ENCODE measurements at regions not wholly inside any gene's neighbourhood (a gene's known extent, or its start where the extent isn't known, plus 50 kb on each side); places are given as distances from the start of the nearest gene placed in this dataset.
"Not testable (repeated sequence)": the region's sequence is repeated elsewhere in the genome, so short reads cannot be mapped to it uniquely, and the experiment has no call there.

- intact Hi-C loops (cut with DNase I) = no loop called here
- Histone ChIP-seq H3K9me3 (no peaks in the 10 kb centered on the region), H3K27me3 (no peaks in the 10 kb centered on the region), H3K36me3 (no peaks in the 10 kb centered on the region), H3K4me3 (no peak overlapping the region), H3K4me1 (ENCODE audit: insufficient read depth) (no peaks in the 10 kb centered on the region), H3K27ac (no peak overlapping the region)
- no peak for DNase-seq
- WGBS, 3 donors = 91 to 100% (median 96%) methylated on average over 1 of the region's 1 CpG
- TF ChIP-seq POLR2A (IDR thresholded peaks at IDR 0.05) (no peak), EP300 (IDR thresholded peaks at IDR 0.05) (no peak), CTCF (IDR thresholded peaks at IDR 0.05) (no peak)
Observed at GRCh38 chr12:111117017-111117416, 196.6 kb upstream of the MYL2 start.

GRCh38 chr12:111113313-111113712, 192.9 kb upstream of the MYL2 start:
- H3K36me3 ChIP-seq; H3K27me3 ChIP-seq; H3K4me1 ChIP-seq (ENCODE audit: insufficient read depth); DNase-seq; H3K9me3 ChIP-seq; H3K27ac ChIP-seq; H3K4me3 ChIP-seq; intact Hi-C loops (cut with DNase I): not testable (repeated sequence)
- 80 to 85% (median 85%) methylated on average over 3 of the region's 3 CpGs for WGBS, 3 donors

GRCh38 chr12:111112311-111113098, 192.1 kb upstream of the MYL2 start:
- no peak overlapping the region for H3K27ac ChIP-seq

GRCh38 chr12:111111681-111112080, 191.3 kb upstream of the MYL2 start:
- WGBS, 3 donors = 25 to 26% (median 25%) methylated on average over 4 of the region's 4 CpGs

More at GRCh38 chr12:111112311-111113098, 192.1 kb upstream of the MYL2 start:
- 77 to 82% (median 81%) methylated on average over 14 of the region's 14 CpGs for WGBS, 3 donors
- no peak for DNase-seq
- no peaks in the 10 kb centered on the region for H3K4me1 ChIP-seq (ENCODE audit: insufficient read depth)
- TF ChIP-seq POLR2A (IDR thresholded peaks at IDR 0.05) (no peak), EP300 (IDR thresholded peaks at IDR 0.05) (no peak), CTCF (IDR thresholded peaks at IDR 0.05) (no peak)
- H3K36me3 ChIP-seq = no peaks in the 10 kb centered on the region
- intact Hi-C loops (cut with DNase I) = no loop called here
- H3K9me3 ChIP-seq = no peaks in the 10 kb centered on the region
- H3K27me3 ChIP-seq = no peaks in the 10 kb centered on the region
- H3K4me3 ChIP-seq = no peak overlapping the region

GRCh38 chr12:111110556-111110955, 190.2 kb upstream of the MYL2 start:
- no peaks in the 10 kb centered on the region for H3K36me3 ChIP-seq
- DNase-seq = no peak
- H3K4me1 ChIP-seq (ENCODE audit: insufficient read depth) = no peaks in the 10 kb centered on the region
- no peaks in the 10 kb centered on the region for H3K9me3 ChIP-seq
- no peak for TF ChIP-seq CTCF (IDR thresholded peaks at IDR 0.05)
- TF ChIP-seq EP300 (IDR thresholded peaks at IDR 0.05) = no peak
- TF ChIP-seq POLR2A (IDR thresholded peaks at IDR 0.05) = no peak
- no peak overlapping the region for H3K4me3 ChIP-seq
- WGBS, 3 donors = 65 to 71% (median 70%) methylated on average over 5 of the region's 5 CpGs
- no peak overlapping the region for H3K27ac ChIP-seq
- H3K27me3 ChIP-seq = no peaks in the 10 kb centered on the region
- intact Hi-C loops (cut with DNase I) = no loop called here

More at GRCh38 chr12:111111681-111112080, 191.3 kb upstream of the MYL2 start:
- no peaks in the 10 kb centered on the region for H3K9me3 ChIP-seq
- intact Hi-C loops (cut with DNase I) = no loop called here
- no peak for DNase-seq
- no peaks in the 10 kb centered on the region for H3K36me3 ChIP-seq
- no peak for TF ChIP-seq EP300 (IDR thresholded peaks at IDR 0.05)
- no peak overlapping the region for H3K27ac ChIP-seq
- no peaks in the 10 kb centered on the region for H3K27me3 ChIP-seq
- H3K4me1 ChIP-seq (ENCODE audit: insufficient read depth) = no peaks in the 10 kb centered on the region
- H3K4me3 ChIP-seq = no peak overlapping the region

Data from ovary (tissue), 7 donors.